HG03108 (cell line): ENCODE measurements at regions not wholly inside any gene's neighbourhood (a gene's known extent, or its start where the extent isn't known, plus 50 kb on each side); places are given as distances from the start of the nearest gene placed in this dataset.

Experiments used
- ATAC-seq: cut with Tn5 transposase; IDR thresholded peaks from one replicate; pipeline ENCODE4 v1.9.1; 2021; ENCODE audit warnings: moderate library complexity; ENCODE audit not compliant: unreplicated experiment

DNA sequence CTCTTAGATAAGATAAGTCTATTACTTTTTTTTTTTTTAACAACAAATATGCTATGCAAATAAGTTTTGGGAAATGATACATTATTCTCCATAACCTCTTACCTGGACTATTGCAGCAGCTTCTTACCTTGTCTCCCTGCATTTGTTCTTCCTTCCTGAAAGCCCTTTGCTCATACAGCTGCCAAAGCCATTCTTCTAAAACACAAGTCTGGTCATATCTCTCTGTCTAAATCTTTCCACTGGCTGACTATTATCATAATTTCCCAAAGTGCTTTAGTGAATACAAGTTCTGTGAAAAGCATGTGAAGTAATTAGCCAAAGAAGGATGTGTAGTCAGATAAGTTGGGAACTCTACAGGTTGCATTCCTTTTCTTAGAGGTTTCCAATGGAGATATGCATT lies 115.4 kb upstream of the CNTLN start:
- ATAC-seq = no peak

- ATAC-seq = no peak
Measured at GRCh38 chr9:17018540-17019196, 116.2 kb upstream of the CNTLN start.

- no peak for ATAC-seq
Measured at GRCh38 chr9:17017931-17018491, 116.8 kb upstream of the CNTLN start.

DNA sequence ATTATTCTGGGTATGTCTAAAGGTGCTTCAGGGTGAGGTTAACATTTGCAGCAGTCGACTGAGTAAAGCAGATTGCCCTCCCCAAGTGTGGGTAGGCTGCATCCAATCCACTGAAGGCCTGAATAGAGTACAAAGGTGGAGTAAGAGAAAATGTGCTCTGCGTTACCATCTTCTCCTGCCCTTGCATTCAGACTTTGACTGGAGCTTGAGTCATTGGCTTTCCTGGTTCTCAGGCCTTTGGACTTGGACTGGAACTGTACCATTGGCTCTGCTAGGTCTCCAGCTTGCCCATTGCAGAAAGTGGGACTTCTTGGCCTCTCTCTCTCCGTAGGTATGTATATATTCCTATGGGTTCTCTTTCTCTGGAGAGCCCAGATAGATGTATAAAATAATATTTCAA lies 120.9 kb upstream of the CNTLN start:
- ATAC-seq = no peak

- ATAC-seq = no peak
Measured at GRCh38 chr9:17013010-17013409, 121.8 kb upstream of the CNTLN start.

DNA sequence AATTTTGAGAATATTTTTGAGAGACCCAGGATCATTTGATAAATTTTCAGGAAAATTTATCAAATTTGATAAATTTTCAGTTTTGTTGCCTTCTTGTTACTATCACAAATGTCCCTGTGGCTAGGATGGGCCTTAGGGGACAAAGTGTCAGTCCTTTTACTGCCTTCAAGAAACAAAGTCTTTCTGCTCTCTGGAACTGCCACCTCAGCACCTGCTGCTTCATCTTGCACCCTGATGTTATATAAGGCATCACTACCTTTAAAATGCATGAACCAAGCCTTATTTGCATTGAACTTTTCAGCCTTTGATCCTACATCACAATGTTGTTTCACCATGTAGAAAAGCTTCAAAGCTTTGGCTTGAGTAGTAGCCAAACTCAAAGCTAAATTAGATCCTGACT lies 123.0 kb upstream of the CNTLN start:
- ATAC-seq = no peak

GRCh38 chr9:17009071-17009470 lies 125.8 kb upstream of the CNTLN start:
- no peak for ATAC-seq

DNA sequence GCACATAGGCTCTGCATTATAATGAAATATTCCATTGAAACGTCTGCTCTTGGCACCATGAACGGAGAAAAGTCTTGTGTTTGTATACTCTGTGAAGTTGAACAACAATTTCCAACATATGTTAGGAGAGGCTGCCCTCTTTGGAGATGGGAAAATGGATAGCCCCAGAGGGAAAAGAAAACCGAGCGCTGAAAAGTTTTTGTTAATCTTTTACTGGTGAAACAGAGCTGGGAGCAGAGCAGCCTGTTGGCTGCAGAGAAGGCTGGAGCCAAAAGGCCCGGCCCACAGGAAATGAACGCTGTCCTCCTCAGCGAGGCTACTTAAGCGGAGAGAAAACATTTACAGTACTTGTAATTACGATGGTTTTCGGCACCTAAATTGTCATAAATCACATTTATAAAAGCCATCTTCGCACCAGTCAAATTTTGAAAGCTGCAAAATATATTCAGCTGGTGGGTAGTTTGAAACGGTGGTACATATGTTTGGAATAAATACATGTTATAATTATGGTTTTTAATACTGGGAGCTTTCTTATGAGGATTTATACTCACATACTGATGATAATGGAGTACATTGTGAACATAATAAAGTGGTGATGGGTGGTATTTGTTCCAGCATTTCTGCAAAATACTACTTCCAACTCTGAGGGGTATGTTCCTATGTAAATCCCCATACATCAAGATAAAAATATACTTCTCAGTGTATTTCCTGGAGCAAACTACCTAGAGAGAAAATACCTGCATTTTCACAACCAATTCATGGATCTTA lies 129.6 kb upstream of the CNTLN start:
- no peak for ATAC-seq

- ATAC-seq = no peak
Measured at GRCh38 chr9:17004500-17004899, 130.3 kb upstream of the CNTLN start.

- no peak for ATAC-seq
Measured at GRCh38 chr9:17003576-17004240, 131.1 kb upstream of the CNTLN start.

DNA sequence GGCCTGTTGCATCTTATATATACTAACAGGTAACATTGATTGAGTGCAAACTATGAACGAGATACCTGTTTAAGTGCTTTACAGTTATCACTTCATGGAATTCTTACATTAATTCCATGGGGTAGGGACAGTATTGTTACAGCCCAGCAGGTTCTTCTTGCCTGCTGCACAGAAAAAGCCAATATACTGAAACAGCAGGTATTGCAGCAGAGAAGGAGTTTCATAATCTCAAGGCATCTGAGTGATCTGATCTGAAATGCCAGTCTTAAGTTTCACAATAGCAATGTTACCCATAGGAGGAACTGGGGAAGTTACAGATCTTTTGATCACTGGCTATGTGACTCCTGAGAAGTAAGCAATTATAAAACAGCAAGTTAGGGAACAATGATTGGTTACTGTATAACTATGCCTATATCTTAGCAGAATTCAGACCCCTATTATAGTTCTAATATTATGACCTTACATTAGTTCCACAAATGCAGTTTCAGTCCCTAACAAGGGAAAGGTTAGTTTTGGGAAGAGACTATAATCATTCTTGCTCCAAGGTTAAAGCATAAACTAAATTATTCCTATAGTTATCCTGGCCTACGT lies 126.5 kb upstream of the BNC2 start:
- no peak for ATAC-seq

GRCh38 chr9:16992138-16992537 lies 121.7 kb upstream of the BNC2 start:
- no peak for ATAC-seq

- no peak for ATAC-seq
Measured at GRCh38 chr9:16987026-16987425, 116.6 kb upstream of the BNC2 start.

GRCh38 chr9:16986556-16986955 lies 116.1 kb upstream of the BNC2 start:
- ATAC-seq = no peak

DNA sequence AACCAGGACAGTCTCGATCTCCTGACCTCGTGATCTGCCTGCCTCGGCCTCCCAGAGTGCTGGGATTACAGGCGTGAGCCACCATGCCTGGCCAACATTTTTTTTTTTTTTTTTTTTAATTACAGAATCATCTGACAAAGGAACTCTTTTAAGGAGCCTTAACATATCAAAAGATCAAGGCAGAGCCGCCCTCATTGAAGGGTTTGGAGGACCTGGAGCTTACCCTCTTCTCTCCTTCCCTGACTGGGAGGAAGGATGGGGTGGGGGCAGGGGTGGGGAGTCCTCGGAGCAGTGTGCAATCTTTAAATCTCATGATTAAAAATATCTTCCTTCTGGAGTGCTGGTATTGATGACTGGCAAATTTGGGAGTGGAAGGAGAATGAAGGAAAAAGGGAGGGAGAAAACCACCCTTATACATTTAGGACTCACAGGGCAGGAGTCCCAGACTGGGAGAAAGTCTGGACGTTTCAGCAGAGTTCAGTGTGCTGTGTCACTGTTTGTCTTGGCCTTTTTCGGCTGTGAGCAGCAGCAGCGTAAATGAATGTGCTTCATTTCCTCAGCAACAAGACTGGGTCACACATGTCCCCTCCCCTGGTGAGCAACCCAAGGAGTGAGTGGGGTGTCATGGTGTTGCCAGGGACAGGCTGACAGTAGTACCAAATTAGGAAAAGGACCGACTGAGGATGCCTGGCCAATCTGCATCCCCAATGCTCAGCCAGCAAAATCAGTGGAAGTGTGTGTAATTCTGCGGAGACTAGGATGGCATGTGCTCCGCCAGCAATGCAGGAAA lies 115.3 kb upstream of the BNC2 start:
- ATAC-seq = no peak

DNA sequence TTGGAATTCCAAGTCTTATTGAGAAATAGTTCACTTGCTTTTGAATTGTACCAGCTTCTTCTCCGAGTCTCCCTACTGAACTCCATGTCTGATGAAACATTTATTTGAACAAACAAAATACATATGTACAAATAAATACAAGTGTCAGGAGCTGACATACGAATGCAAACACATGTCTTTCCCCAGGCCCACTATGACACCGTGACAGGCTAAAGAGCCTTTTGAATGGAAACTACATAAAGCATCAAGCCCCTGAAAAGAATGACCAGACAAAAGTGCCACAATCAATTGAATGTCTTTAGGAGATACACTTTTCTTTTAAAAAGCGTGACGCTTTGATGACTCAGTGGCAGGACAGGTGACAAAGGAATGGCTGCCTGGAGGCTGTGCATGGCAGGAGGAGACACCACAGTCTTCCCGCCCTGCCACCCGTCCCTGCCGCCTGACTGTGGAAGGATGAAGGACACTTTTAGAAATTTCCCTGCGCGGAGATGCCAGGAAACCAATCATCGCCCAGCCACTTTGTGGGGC lies 112.4 kb upstream of the BNC2 start:
- no peak for ATAC-seq

DNA sequence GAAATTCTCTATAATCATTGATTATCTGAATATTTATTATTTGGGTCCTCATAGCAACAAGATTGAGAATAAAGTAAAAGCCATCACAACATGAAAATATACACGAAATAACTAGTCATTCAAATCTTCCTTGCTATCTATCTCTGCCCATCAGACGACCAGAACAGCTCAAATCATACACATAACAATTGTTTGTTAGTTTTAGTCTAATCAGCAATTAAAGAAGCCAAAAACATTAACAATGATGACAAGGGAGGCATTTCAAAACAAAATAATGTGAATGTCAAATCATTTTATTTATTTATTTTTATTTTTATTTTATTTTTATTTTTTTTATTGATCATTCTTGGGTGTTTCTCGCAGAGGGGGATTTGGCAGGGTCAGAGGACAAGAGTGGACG lies 106.0 kb upstream of the BNC2 start:
- no peak for ATAC-seq

- ATAC-seq = no peak
Measured at GRCh38 chr9:16974436-16974835, 104.0 kb upstream of the BNC2 start.

DNA sequence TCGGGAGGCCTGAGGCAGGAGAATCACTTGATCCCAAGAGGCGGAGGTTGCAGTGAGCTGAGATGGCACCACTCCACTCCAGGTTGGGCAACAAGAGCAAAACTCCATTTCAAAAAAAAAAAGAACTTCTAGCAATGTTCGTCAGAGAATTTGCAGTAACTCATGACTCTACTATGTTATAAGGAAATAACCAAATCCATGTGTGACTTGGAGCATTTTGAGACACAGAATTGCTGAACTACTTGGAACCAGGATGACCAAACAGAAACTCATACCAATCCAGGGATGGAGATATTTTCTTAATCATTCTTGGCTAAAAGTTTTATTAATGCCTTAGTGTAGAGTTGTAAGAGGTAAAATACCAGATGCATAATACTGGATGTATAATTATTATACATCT lies 99.9 kb upstream of the BNC2 start:
- ATAC-seq = no peak

GRCh38 chr9:16964228-16964627 lies 93.8 kb upstream of the BNC2 start:
- ATAC-seq = no peak
